ENCODE measurements at regions not wholly inside any gene's neighbourhood (a gene's known extent, or its start where the extent isn't known, plus 50 kb on each side); places are given as distances from the start of the nearest gene placed in this dataset.
"Not testable (repeated sequence)": the region's sequence is repeated elsewhere in the genome, so short reads cannot be mapped to it uniquely, and the experiment has no call there.

- peaks cover 4 to 7% of the 10 kb centered on the region in 2 donors for H3K9me3 Mint-ChIP-seq
- no peaks in the 10 kb centered on the region for H3K36me3 Mint-ChIP-seq
- no peak for DNase-seq (ENCODE audit: low spot score in 2 of 2)
- no peak for ATAC-seq
- no peak overlapping the region for H3K27ac Mint-ChIP-seq
Measured at GRCh38 chr9:88872192-88872946, 118.9 kb upstream of the S1PR3 start.

GRCh38 chr9:88873635-88874034 is 117.6 kb upstream of the S1PR3 start:
- no peak for ATAC-seq
- Mint-ChIP-seq H3K27ac (no peak overlapping the region), H3K36me3 (no peaks in the 10 kb centered on the region), H3K9me3 (peaks cover 4 to 7% of the 10 kb centered on the region in 2 donors)
- no peak for DNase-seq (ENCODE audit: low spot score in 2 of 2)

GRCh38 chr9:88874391-88874790 is 116.9 kb upstream of the S1PR3 start:
- DNase-seq (ENCODE audit: low spot score in 2 of 2) = no peak
- H3K9me3 Mint-ChIP-seq = peaks cover 1 to 2% of the 10 kb centered on the region in 2 donors
- H3K36me3 Mint-ChIP-seq = no peaks in the 10 kb centered on the region

GRCh38 chr9:88875400-88876120 is 115.7 kb upstream of the S1PR3 start:
- H3K36me3 Mint-ChIP-seq = no peaks in the 10 kb centered on the region
- H3K9me3 Mint-ChIP-seq = no peaks in the 10 kb centered on the region
- no peak for DNase-seq (ENCODE audit: low spot score in 2 of 2)
- no peak overlapping the region for H3K27ac Mint-ChIP-seq
- peak in 1 of 2 donors; percentile 71 for ATAC-seq

More at GRCh38 chr9:88874391-88874790, 116.9 kb upstream of the S1PR3 start:
- no peak overlapping the region for H3K27ac Mint-ChIP-seq
- no peak for ATAC-seq

GRCh38 chr9:88880199-88880598 is 111.1 kb upstream of the S1PR3 start:
- ATAC-seq (no peak), DNase-seq (ENCODE audit: low spot score in 2 of 2) (no peak)
- Mint-ChIP-seq H3K9me3 (peaks cover 0 to 5% of the 10 kb centered on the region in 2 donors), H3K36me3 (no peaks in the 10 kb centered on the region), H3K27ac (no peak overlapping the region)

GRCh38 chr9:88884291-88884690 is 107.0 kb upstream of the S1PR3 start:
- H3K36me3 Mint-ChIP-seq; DNase-seq (ENCODE audit: low spot score in 2 of 2); ATAC-seq; H3K27ac Mint-ChIP-seq: not testable (repeated sequence)
- H3K9me3 Mint-ChIP-seq = peaks cover 0 to 12% of the 10 kb centered on the region in 2 donors

DNA sequence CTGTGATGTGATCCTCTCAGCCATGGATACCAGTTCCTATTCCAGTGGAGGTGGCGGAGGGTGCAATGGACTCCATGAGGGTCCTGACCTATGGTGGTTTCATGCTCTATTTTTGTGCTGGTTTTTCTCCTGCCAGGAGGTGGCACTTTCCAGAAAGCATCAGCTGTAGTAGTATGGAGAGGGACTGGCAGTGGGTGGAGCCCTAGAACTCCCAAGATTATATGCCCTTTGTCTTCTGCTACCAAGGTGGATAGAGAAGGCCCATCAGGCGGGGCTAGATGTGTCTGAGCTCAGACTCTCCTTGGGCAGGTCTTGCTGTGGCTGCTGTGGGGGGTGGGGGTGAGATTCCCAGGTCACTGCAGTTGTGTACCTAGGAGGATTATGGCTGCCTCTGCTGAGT is 104.5 kb upstream of the S1PR3 start:
- not testable (repeated sequence) for H3K27ac Mint-ChIP-seq; DNase-seq (ENCODE audit: low spot score in 2 of 2); H3K36me3 Mint-ChIP-seq; ATAC-seq
- peaks cover 0 to 12% of the 10 kb centered on the region in 2 donors for H3K9me3 Mint-ChIP-seq

- ATAC-seq (no peak), DNase-seq (ENCODE audit: low spot score in 2 of 2) (no peak)
- H3K27ac Mint-ChIP-seq = no peak overlapping the region
- peaks cover 0 to 7% of the 10 kb centered on the region in 2 donors for H3K36me3 Mint-ChIP-seq
- peaks cover 0 to 8% of the 10 kb centered on the region in 2 donors for H3K9me3 Mint-ChIP-seq
Measured at GRCh38 chr9:88889386-88889785, 101.9 kb upstream of the S1PR3 start.

DNA sequence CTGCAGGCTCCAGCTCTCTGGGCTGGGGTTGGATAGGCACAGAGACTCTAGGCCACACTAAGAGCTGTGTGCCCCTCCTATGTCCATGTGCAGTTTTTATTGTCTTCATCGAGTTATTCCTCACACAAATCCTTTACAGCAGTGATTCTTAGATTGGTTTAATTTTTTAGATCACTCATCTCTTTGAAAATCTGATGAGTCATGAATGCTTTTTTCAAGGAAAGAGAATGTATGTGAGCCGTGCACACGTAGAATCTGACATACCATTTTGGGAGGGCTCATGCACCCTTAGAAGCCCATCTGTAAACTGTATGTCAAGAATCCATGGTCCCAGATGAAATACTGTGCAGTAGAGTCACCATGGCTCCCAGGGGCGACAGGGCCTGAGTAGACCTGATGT is 100.7 kb upstream of the S1PR3 start:
- Mint-ChIP-seq H3K9me3 (peaks cover 0 to 6% of the 10 kb centered on the region in 2 donors), H3K27ac (no peak overlapping the region), H3K36me3 (peaks cover 0 to 7% of the 10 kb centered on the region in 2 donors)
- ATAC-seq = no peak
- no peak for DNase-seq (ENCODE audit: low spot score in 2 of 2)

GRCh38 chr9:88891040-88891439 is 100.2 kb upstream of the S1PR3 start:
- H3K9me3 Mint-ChIP-seq = peaks cover 0 to 6% of the 10 kb centered on the region in 2 donors
- H3K36me3 Mint-ChIP-seq = peaks cover 0 to 5% of the 10 kb centered on the region in 2 donors
- ATAC-seq (no peak), DNase-seq (ENCODE audit: low spot score in 2 of 2) (no peak)
- H3K27ac Mint-ChIP-seq = no peak overlapping the region

GRCh38 chr9:88892724-88893123 is 98.5 kb upstream of the S1PR3 start:
- Mint-ChIP-seq H3K27ac (no peak overlapping the region), H3K36me3 (no peaks in the 10 kb centered on the region), H3K9me3 (no peaks in the 10 kb centered on the region)
- DNase-seq (ENCODE audit: low spot score in 2 of 2) = no peak
- no peak for ATAC-seq

DNA sequence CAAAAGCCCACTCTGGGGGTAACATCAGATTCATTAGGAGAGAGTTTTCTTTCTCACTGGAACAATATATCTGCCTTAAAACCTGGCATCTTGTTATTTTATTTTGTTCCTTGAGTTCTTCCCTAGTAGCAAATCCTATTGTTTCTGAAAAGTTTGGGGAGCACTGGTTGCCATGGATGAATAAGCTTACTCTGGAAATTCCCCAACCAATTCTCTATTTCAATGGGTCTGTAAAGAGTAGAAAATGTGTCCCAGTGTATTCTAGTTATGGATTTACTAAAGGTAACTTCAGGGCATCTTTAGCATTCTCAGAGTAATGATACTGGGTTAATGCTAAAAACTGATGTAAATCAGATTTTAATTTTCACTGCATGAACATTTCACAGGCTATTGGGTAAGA is 94.2 kb upstream of the S1PR3 start:
- Mint-ChIP-seq H3K9me3 (no peaks in the 10 kb centered on the region), H3K36me3 (no peaks in the 10 kb centered on the region), H3K27ac (no peak overlapping the region)
- no peak for DNase-seq (ENCODE audit: low spot score in 2 of 2)
- no peak for ATAC-seq

- Mint-ChIP-seq H3K36me3 (no peaks in the 10 kb centered on the region), H3K9me3 (no peaks in the 10 kb centered on the region), H3K27ac (no peak overlapping the region)
- ATAC-seq (no peak), DNase-seq (ENCODE audit: low spot score in 2 of 2) (no peak)
Measured at GRCh38 chr9:88898039-88898720, 93.1 kb upstream of the S1PR3 start.

DNA sequence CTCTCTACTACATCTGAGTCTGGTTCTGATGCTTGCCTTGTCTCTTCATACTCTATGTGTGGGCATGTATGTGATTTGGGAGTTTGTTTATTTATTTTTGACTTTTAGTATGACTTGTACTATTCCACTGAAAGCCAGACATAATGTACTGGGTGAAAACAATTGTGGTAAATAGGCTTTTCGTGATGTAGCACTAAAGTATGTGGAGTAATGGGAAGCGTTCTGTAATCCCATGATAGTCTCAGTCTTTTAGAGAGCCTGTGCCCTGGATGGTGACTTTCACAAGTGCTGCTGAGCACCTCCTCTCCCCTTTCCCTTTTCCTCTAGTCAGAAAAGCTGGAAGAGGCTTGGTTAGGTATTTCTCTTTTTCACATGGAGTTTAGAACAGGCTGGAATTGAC is 85.8 kb upstream of the S1PR3 start:
- Mint-ChIP-seq H3K9me3 (peaks cover 11 to 12% of the 10 kb centered on the region in 2 donors), H3K36me3 (peaks cover 6 to 12% of the 10 kb centered on the region in 2 donors), H3K27ac (no peak overlapping the region)
- ATAC-seq = no peak
- no peak for DNase-seq (ENCODE audit: low spot score in 2 of 2)

- ATAC-seq (no peak), DNase-seq (ENCODE audit: low spot score in 2 of 2) (no peak)
- Mint-ChIP-seq H3K27ac (no peak overlapping the region), H3K36me3 (peaks cover 13 to 29% of the 10 kb centered on the region in 2 donors), H3K9me3 (peaks cover 12 to 23% of the 10 kb centered on the region in 2 donors)
Measured at GRCh38 chr9:88915916-88916315, 75.4 kb upstream of the S1PR3 start.

DNA sequence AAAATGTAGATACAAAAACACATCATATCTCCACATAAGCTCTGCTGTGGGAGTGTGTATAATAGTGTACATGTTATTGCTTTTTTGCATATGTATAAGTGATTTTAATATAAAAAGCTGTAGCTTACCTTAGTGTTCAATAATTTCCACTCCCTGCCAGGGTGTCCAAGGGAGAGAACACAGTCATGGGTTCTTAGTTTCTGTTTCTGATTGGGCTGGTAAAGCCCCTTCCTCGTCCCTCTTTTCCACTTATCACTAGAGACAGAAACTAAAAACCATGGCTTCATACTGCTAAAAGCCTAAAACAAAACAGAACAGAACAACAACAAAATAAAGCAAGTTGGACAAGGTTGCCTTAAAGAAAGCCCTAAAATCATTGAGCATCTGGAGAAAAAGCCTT is 74.4 kb upstream of the S1PR3 start:
- Mint-ChIP-seq H3K36me3 (peaks cover 13 to 29% of the 10 kb centered on the region in 2 donors), H3K27ac (no peak overlapping the region), H3K9me3 (peaks cover 12 to 24% of the 10 kb centered on the region in 2 donors)
- DNase-seq (ENCODE audit: low spot score in 2 of 2) = no peak
- ATAC-seq = no peak

GRCh38 chr9:88917375-88917774 is 73.9 kb upstream of the S1PR3 start:
- ATAC-seq (no peak), DNase-seq (ENCODE audit: low spot score in 2 of 2) (no peak)
- Mint-ChIP-seq H3K27ac (no peak overlapping the region), H3K9me3 (peaks cover 12 to 24% of the 10 kb centered on the region in 2 donors), H3K36me3 (peaks cover 13 to 29% of the 10 kb centered on the region in 2 donors)

All from activated naive CD4-positive, alpha-beta T cell treated with anti-CD3 and anti-CD28 coated beads, Interleukin-2, amount 50 U/mL, for 72 hours (primary cell).